ENCODE measurements at regions not wholly inside any gene's neighbourhood (a gene's known extent, or its start where the extent isn't known, plus 50 kb on each side); places are given as distances from the start of the nearest gene placed in this dataset.
"Not testable (repeated sequence)": the region's sequence is repeated elsewhere in the genome, so short reads cannot be mapped to it uniquely, and the experiment has no call there.

DNA sequence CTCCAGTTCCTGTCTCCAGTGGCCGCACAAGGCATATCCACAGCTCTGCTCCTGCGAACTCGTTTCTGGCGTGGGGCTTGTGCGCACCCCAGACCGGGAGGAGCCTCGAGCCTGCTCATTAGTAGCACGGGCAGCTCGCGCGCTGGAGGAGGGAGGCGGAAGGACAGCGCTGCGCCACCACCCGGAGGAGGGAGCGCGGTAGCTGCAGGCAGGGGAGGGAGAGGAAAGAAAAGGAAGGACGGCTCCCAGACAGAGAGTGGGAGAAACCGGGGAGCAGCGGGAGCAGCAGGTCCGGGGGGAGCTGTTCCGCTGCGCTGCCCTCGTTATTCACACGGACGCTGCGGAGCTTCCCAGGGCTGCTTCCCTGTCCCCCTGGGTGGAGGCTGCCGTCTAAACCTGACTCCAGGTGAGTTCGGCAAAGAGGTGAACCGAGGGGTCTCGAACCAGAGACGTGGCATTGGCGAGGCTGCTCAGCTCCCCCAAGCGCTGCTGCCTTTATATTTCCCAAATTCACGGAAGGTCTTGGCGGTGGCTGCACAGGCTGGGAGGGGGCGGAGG lies 121.3 kb upstream of the ZNF717 start:
- no peak overlapping the region for H3K4me3 ChIP-seq (ENCODE audit: low read depth, low read length)
- TF ChIP-seq, protein P1, sequence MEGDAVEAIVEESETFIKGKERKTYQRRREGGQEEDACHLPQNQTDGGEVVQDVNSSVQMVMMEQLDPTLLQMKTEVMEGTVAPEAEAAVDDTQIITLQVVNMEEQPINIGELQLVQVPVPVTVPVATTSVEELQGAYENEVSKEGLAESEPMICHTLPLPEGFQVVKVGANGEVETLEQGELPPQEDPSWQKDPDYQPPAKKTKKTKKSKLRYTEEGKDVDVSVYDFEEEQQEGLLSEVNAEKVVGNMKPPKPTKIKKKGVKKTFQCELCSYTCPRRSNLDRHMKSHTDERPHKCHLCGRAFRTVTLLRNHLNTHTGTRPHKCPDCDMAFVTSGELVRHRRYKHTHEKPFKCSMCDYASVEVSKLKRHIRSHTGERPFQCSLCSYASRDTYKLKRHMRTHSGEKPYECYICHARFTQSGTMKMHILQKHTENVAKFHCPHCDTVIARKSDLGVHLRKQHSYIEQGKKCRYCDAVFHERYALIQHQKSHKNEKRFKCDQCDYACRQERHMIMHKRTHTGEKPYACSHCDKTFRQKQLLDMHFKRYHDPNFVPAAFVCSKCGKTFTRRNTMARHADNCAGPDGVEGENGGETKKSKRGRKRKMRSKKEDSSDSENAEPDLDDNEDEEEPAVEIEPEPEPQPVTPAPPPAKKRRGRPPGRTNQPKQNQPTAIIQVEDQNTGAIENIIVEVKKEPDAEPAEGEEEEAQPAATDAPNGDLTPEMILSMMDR (IDR thresholded peaks at IDR 0.05; ENCODE audit: insufficient read depth, low read depth, low read length): no peak
- no peak for DNase-seq (ENCODE audit: low read depth)

DNA sequence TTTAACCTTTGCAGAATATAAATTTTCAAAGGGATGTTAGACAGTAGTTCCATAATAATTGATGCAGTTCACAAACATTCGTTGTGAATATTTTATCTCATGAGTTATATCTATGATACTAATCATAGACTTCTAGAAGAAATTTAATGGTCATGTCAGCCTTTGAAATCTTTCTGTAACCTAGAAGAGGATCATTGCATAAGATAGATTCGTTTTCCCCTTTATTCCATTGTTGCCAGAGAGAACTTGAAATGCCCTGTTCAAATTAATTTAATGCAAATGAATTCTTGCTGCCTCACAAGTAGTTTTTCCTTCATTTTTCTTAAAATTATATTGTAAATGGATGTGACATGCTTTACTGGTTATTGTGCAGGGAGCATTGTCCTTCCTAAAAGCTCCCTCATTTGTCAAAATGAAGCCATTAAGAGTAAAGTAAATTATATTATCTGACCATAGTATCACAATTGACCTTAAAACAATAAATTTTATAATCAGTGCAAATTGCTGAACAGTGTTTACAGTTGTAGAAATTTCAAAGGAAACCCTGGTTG lies 128.5 kb upstream of the ZNF717 start:
- H3K4me3 ChIP-seq (ENCODE audit: low read depth, low read length): no peak overlapping the region
- TF ChIP-seq, protein P1 (IDR thresholded peaks at IDR 0.05; ENCODE audit: insufficient read depth, low read depth, low read length): no peak
- DNase-seq (ENCODE audit: low read depth): no peak

DNA sequence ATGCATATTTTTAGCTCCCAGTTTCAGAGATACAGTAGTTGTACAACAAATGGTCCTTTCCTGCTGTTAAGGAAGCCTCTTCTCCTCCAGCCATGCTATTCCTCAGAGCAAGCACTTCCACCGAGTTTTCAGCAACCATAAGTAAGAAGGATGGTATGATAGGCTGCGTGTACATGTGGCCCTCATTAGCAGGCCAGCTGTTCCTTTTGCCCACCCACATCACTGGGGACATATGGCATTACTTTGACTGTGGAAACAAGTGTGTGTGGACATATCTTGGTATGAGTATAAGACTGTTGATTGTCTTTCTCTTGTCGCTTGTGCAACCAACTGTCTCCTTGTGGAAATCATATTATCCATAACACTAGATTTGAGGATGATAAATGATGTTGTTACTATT lies 129.4 kb upstream of the ZNF717 start:
- DNase-seq (ENCODE audit: low read depth); H3K4me3 ChIP-seq (ENCODE audit: low read depth, low read length): not testable (repeated sequence)

DNA sequence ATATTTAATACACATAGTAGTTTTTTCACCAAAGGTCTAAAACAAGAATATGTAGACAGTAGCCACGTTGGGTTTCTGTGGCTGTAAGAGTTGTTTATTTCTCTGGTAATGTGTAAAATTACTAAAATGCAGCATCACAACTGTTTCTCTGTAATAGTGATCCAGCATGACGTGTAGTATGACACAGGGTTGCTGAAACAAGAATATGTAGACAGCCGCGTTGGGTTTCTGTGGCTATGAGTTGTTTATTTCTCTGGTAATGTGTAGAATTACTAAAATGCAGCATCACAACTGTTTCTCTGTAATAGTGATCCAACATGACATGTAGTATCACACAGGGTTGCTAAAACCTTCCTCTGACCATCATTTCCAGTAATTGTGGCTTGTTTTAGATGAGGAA lies 153.6 kb upstream of the ZNF717 start:
- TF ChIP-seq, protein P1 (IDR thresholded peaks at IDR 0.05; ENCODE audit: insufficient read depth, low read depth, low read length): no peak
- no peak overlapping the region for H3K4me3 ChIP-seq (ENCODE audit: low read depth, low read length)
- DNase-seq (ENCODE audit: low read depth): no peak

DNA sequence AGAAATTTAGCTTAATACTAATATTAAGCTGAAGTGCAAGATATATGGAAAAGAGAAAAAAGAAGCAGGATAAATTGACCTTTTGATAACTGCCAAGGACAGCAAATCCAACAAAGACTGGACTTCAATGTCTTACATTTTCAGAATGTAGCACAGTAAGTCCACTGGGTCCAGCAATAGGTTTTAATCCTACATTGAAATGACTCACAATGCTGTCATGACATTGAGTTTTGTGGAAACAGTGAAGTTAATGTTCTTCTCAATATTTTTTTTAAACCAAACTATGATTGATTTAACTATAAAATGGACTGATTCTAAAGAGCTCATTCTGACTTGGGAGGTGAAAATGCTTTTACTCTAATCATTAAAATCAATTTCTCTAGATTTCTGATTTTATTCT lies 166.6 kb upstream of the ZNF717 start:
- DNase-seq (ENCODE audit: low read depth): no peak
- TF ChIP-seq, protein P1 (IDR thresholded peaks at IDR 0.05; ENCODE audit: insufficient read depth, low read depth, low read length): no peak
- H3K4me3 ChIP-seq (ENCODE audit: low read depth, low read length): no peak overlapping the region

DNA sequence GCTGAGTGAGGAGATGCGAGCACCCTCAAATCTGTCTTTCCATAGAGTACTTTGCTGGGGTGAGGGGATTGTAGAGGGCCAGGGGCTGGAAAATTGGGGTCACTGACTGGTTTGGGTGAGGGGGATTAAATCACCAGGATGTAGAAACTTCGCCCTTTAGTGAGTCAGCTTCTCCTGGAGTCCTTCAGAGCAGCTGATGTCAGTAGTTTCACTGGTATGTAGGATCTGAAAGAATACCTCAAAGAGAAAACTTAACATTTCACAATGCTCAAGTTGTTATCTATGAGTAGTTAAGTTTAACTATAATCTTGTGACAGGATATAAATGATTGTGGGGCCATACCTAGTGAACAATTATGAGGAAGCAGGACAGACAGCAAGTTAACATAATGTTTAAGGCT lies 174.7 kb upstream of the ZNF717 start:
- H3K4me3 ChIP-seq (ENCODE audit: low read depth, low read length); DNase-seq (ENCODE audit: low read depth): not testable (repeated sequence)

DNA sequence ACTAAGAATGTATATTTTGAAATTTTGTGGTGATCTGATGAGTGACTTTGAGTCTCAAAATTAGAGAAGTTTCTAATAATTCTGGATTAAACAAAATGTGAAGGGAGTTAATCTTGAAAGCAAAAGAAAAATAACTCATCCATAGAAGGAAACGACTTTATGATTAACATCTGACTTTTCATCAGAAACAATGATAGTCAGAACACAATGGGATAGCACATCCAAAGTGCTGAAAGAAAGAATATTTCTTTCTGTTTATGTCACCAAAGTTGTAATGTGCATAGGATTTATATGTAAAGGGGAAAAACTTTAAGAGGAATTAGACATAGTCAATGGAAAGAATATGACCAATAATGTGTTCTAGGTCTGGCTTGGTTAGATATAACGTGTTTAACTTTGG lies 176.7 kb upstream of the ZNF717 start:
- DNase-seq (ENCODE audit: low read depth); H3K4me3 ChIP-seq (ENCODE audit: low read depth, low read length): not testable (repeated sequence)

DNA sequence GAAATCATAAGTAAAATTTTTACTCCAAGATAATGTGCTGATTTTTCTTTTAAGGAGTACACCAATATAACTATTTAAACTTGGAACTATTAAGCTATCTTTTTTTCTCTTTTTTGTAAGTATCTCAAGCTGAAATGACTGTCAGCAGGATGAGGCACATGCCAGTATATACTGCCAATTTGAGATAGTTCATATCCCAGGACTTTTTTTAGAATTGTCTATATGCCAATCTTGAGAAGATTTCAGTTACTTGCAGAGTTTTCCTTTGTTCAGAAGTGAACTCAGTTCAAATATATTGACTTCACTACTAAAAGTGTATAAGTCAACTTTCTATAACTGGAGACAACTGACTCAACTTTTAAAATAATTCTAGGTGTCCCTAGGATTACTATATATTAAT lies 181.7 kb upstream of the ZNF717 start:
- no peak for DNase-seq (ENCODE audit: low read depth)
- TF ChIP-seq, protein P1 (IDR thresholded peaks at IDR 0.05; ENCODE audit: insufficient read depth, low read depth, low read length): no peak
- no peak overlapping the region for H3K4me3 ChIP-seq (ENCODE audit: low read depth, low read length)

Data from fibroblast of villous mesenchyme (primary cell).